ENCODE measurements at regions not wholly inside any gene's neighbourhood (a gene's known extent, or its start where the extent isn't known, plus 50 kb on each side); places are given as distances from the start of the nearest gene placed in this dataset.

DNA sequence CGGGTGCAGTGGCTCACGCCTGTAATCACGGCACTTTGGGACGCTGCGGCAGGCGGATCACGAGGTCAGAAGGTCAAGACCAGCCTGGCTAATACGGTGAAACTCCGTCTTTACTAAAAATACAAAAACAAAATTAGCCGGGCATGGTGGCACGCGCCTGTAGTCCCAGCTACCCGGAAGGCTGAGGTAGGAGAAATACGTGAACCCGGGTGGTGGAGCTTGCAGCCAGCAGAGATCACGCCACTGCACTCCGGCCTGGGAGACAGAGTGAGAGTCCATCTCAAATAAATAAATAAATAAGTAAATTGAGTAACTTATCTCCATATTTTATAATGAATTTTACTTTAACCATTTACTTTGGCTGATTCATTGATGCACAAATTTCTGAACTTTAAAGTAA is 1913.3 kb downstream of the PCDH7 start:
- TF ChIP-seq, protein P1, sequence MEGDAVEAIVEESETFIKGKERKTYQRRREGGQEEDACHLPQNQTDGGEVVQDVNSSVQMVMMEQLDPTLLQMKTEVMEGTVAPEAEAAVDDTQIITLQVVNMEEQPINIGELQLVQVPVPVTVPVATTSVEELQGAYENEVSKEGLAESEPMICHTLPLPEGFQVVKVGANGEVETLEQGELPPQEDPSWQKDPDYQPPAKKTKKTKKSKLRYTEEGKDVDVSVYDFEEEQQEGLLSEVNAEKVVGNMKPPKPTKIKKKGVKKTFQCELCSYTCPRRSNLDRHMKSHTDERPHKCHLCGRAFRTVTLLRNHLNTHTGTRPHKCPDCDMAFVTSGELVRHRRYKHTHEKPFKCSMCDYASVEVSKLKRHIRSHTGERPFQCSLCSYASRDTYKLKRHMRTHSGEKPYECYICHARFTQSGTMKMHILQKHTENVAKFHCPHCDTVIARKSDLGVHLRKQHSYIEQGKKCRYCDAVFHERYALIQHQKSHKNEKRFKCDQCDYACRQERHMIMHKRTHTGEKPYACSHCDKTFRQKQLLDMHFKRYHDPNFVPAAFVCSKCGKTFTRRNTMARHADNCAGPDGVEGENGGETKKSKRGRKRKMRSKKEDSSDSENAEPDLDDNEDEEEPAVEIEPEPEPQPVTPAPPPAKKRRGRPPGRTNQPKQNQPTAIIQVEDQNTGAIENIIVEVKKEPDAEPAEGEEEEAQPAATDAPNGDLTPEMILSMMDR (conservative IDR thresholded peaks at IDR 0.05; ENCODE audit: low read length): no peak
- no peak for TF ChIP-seq EZH2phosphoT487 (IDR thresholded peaks at IDR 0.05; ENCODE audit: borderline replicate concordance)

Measured in Loucy (cell line).